IPS-NIHi11 (cell line): ENCODE measurements at regions not wholly inside any gene's neighbourhood (a gene's known extent, or its start where the extent isn't known, plus 50 kb on each side); places are given as distances from the start of the nearest gene placed in this dataset.
"Not testable (repeated sequence)": the region's sequence is repeated elsewhere in the genome, so short reads cannot be mapped to it uniquely, and the experiment has no call there.

Experiments used
- DNase-seq: peaks from one replicate; pipeline ENCODE4 v3.0.0; 2012; ENCODE audit warnings: mixed read lengths, low spot score

DNA sequence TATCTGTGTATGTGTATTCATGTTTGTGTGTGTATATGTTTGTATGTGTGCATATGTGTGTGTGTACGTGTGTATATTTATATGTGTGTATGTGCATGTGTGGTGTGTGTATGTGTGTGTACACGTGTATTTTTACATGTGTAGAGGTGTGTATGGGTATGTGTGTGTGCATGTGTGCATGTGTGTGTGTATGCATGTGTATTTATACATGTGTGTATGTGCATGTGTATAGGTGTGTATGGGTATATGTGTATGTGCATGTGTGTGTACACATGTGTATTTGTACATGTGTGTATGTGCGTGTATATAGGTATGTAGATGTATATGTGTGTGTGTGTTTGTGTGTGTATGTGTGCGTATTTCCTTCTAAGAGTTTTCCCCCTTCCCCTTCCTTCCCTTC lies 207.7 kb upstream of the ATP6AP2 start:
- no peak for DNase-seq

DNA sequence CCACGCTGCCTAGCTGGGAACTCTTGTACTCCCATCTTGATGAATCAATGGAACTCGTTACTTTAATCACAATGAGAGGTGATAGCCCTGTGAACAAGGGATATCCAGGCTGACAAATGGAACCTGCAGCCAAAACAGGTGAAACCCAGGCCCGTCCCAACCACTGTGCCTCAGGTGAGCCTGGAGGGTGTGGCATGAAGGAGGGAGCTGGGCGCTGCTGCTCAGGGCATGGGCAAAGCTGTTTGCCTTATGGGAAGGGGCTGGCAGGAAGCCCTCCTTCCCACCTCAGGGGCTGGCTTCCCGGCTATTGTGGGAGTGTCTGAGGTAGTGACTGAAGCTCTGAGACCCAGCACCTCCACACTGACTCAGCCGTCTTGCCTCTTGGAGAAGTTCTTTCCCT lies 209.4 kb upstream of the ATP6AP2 start:
- DNase-seq = no peak

DNA sequence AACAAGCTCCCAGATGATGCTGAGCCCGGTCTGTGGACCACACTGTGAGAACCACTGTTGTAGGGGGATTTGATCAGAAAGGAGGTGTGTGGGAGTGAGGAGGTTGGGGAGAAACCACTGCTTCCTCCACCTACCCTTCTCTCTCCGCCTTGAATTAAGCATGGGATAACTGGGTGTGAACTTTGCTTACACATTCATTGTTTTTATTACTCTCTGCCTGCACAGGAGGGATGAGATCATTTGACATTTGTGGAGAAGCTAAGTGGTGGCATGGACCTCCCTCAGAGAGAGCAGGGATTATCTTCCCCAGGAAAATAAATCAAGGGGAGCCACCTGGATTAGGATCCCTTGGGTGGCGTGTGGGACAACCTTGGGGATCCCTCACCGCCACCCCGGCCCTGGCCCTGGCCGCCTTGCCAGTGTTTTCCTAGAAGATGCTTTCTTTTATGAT lies 212.1 kb upstream of the ATP6AP2 start:
- no peak for DNase-seq

DNA sequence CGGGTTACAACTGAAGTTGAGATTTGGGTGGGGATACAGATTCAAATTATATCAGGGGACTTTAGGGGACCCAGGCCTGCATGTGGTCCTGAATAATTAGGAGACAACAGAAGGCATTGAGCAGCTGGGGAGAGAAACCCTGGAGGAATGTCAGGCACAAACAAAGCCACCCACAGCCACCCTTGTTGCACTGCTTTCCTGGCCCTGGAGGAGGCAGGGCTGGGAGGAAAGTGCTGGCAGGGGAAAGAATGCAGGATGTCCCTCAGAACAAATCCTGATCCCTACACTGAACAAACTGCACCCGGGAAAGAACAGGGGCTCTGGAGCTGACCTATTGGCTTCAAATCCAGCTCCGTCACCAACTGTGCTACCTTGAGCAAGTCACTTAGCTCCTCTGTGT lies 214.1 kb upstream of the ATP6AP2 start:
- peak; percentile 41 for DNase-seq

DNA sequence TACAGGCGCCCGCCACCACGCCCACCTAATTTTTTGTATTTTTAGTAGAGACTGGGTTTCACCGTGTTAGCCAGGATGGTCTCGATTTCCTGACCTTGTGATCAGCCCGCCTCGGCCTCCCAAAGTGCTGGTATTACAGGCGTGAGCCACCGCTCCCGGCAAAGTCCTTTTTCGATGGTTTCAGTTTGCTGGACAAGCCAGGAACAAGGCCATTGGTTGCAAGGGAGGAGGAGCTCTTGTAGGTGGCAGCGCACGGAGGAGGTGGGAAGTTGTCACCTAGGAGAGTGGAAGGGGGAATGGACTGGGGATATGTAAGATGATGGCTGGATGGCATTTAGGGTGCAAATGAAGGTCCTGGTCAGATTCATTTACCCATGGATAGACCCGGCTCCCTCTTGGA lies 218.5 kb upstream of the ATP6AP2 start:
- DNase-seq = not testable (repeated sequence)

DNA sequence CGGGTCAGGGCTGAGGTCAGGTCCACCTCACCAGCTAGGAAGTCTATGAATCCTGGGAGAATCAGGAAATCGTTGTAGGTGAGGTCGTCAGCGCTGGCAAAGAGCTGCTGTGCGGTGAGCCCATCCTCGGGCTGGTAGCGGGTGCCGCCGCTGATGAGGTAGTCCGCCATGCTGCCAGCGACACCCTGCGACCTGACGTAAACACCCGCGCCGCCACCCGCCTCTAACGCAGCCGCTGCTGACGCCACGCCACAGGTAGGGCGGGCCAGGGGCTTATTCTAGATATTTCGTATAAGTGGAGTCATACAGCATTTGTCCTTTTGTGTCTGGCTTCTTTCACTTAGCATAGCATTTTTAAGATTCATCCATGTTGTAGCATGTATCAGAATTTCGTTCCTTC lies 220.2 kb upstream of the ATP6AP2 start:
- DNase-seq = no peak

DNA sequence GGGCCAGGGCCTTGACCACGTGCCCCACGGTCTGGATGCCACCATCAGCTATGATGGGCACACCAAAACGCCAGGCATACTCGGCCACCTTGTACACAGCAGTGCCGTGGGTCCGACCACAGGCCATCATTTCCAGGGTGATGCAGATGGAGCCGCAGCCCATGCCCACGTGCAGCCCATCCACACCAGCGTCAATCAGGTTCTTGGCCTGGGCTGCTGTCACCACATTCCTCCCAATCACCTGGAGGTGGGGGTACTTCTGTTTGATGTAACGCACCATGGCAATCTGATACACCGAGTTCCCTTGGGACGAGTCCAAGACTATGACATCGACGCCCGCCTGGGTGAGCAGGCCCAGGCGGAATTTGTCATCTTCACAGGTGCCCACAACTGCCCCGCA lies 221.2 kb upstream of the ATP6AP2 start:
- no peak for DNase-seq

DNA sequence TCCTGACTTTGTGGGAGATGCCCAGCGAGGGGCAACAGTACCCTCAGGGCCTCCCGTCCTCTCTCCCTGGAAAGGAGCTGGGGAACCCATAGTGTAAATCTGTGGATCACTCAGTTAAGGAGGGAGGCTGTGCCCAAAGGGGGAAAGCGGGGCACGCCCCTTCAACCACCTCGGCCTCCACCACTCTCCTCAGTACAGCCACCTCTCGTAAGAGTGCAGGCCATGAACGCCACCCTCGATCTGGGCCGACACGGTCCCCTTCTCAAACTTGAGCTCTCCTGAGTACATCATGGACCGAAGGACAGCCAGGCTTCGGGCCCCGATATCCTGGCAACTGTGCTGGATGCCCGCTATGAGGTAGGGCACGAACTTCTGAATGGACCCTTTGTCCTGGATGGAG lies 221.8 kb upstream of the ATP6AP2 start:
- no peak for DNase-seq

DNA sequence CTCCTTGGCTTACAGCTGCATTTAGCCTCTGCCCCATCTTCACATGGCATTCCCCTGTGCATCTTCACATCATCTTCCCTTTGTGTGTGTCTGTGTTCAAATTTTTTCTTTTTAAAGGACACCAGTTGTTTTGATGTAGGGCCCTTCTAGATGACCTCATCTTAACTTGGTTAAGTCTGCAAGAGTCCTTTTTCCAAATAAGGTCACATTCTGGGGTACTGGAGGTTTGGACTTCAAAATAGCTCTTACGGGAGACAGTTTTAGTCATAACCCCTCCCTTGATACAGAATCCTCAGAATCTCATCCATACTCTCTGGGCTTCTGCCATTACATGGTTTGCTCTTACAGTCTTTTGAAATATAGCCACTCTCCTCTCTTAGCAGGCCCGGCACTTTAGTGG lies 231.5 kb upstream of the ATP6AP2 start:
- DNase-seq = no peak

DNA sequence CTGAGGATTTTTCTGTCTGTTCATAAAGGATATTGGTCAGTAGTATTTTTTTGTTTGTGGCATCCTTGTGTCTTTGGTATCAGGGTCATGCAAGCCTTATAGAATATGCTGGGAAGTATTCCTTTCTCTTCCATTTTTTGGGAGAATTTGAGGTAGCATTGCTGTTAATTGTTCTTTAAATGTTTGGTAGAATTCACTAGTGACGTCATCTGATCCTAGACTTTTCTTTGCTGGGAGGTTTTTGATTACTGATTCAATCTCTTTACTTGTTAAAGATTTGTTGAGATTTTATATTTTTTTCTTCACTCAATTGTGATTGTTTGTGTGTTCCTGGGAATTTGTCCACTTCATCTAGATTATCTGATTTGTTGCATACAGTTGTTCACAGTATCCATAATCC lies 234.4 kb upstream of the ATP6AP2 start:
- DNase-seq = no peak

DNA sequence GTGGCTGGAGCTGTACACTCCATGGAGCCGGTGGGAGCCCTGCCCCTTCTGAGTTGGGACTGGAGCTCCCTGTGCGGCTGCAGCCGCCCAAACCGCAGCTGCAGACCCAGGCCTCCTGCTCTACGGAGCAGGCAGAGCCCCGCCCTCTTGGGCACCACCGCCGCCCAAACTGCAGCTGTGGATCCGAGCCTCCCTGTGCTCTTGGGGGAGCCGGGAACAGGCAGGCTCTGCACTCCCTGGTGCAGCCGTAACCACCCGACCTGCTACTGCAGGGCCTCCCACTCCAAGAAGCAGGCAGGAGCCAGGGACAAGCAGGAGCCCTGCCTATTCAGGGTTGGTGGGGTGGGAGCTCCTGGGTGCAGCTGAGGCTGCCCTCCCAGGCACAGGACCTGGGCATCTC lies 237.5 kb upstream of the ATP6AP2 start:
- no peak for DNase-seq

DNA sequence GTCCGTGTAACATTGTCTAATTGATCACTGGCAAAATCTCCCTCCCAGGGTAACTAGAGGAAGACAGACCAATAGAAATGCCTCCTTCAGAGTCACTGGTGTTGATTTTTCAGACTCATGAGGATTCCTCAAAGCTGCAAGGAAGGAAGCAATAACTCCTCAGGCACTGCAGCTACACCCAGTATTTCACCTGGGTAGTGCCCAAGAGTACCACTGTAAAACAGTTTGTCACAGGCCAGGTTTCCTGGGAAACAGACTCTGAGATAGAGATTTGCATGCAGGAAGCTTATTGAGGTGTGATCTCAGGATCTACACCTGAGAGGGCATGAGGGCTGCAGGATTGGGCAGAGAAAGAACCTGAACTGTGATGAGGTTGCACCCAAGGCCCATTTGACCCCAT lies 240.7 kb upstream of the ATP6AP2 start:
- DNase-seq = no peak

DNA sequence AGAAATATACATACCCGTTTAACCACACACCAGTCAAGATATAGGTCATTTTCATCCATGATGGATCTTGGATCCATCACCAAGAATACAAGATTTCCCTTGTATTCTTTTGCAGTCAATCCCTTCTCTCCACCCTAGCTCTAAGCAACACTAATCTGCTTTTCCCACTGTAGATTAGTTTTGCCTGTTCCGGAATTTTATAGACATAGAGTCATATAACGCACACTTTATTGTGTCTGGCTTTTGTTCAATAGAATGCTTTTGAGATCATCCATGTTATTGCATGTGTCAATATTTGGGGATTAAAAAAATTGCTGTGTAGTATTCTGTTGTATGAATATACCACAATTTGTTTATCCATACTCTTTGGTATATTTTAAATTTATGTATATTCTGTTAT lies 235.6 kb upstream of the BCOR start:
- DNase-seq = no peak

DNA sequence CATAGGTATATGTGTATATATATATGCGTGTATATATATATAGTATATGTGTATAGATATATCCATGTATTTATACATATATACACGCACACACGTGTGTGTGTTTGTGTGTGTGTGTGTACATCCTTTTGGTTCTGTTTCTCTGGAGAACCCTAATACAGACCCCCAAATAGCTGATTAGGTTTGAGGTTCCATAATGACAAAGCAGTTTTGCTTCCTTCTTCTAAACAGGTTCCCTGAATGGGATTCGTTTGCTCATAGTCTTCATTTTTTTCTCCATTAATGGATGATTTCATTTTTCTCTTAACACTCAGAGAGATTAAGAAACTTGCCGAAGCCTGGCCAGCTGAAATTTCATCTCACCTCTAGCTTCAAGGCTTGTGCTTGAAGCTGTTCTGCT lies 234.0 kb upstream of the BCOR start:
- no peak for DNase-seq

DNA sequence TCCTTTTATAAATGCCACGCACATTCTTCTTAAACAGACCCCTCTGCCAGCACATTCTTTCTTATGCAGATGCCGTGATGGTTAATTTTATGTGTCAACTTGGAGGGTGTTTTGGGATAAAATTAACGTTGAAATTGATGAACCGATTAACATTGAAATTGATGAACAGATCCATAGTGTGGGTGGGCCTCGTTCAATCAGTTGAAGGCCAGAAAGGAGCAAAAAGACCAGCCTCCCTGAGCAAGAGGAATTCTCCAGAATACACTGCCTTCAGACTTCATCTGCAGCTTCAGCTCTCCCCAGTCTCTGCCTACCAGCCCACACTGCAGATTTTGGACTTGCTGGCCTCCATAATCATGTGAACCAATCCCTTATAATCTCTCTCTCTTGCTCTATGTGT lies 233.6 kb upstream of the BCOR start:
- DNase-seq = no peak

DNA sequence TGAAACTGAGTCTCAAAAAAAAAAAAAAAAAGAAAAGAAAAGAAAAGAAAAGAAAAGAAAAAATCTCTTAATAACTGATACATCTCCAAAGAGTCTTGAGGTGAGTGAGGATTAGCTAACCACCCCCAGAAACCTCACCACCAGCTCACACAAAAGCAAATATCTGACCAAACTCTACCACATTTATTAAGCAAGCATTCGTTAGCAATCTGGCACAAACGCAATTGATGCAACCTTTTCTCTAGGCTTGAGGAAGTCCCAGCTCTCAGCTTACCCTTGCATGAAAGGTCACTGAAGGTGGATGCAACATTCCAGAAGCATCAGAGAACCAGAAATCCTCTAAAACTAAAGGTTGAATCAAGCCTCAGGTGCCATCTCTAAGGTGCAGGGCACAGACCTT lies 231.9 kb upstream of the BCOR start:
- DNase-seq = no peak

DNA sequence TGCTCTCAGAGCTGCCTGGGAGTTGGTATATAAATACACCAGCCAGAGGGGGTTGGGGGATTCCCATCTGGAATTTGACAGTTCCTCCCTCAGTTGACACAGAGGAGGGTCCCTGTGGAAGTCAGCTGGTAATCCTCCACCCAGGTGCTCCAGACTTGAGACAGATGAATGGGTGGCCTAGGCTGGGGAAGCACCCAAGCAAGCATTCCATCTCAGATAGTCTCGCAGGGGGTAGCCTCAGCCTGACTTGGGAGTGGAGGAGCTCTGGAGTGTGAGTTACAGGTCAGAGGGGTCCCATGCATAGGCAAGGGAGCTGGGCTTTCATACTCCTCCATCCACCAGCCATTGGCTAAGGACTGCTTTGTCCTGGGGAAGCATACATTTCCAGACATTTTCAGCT lies 229.3 kb upstream of the BCOR start:
- no peak for DNase-seq

DNA sequence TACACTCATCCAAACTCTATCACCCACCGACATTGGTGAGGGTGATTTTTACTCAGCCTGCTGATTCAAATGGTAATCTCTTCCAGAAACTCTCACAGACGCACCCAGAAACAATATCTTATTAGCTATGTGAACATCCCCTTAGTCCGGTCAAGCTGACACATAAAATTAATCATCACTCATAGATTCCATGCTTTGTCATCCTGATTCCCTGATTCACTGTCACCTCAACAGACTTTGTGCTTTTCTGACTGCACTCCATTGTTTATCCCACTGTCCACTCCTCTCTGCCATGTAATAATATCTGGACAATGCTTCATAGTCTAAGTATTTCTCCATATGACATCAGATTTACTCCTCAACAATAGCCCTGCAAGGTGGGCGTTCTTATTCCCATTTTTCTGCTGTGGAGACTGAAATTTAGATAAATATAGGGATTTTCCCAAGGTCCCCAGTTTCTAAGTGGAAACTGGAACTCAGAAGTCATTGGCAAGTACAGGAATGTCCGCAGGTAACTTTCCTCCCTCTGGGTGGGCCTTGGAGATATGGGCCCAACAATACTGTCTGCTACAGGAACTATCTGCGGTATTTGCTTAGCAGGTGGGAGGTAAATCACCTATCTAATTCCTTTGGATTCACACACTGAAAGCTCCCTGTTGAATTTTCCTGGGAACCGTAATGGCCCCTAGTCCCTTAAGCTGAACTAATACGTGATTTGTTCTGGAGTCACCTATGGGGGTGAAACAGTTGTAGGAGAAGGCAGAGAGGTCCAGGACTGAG lies 228.6 kb upstream of the BCOR start:
- no peak for DNase-seq

DNA sequence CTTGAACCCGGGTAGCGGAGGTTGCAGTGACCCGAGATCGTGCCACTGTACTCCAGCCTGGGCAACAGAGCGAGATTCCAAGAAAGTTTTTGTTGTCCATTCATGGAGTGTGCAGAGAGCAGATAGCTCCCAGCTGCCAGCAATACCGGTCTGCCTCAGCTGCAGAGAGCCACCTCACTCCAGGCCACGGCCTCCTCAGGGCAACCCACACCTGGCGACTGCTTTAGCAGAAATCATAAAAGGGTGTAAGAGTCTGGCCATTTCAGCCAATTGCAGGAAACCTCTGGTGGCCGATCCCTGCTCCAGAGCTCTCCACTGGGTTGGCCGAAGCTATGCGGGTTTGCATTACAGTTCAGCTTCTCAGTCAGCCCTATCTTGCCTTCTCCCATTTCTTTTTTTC lies 227.4 kb upstream of the BCOR start:
- DNase-seq = no peak

DNA sequence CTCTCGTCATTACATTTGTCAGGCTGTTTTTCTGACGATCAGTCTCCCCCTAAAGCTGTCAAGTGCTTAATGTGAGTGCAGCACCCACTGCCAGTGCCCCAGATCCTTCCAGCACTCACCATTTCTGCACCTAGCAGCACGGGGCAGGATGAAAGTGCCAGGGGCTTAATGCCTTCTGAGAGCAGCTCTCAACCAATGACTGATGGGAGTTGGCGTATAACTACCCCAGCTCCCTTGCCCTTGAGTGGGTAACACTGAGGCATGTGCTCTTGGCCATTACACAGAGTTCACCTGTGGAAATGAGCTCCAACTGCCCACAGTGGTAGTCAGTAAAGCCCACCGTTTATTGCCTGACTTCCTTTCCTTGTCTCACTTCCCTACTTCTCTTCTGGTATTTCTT lies 226.2 kb upstream of the BCOR start:
- no peak for DNase-seq

DNA sequence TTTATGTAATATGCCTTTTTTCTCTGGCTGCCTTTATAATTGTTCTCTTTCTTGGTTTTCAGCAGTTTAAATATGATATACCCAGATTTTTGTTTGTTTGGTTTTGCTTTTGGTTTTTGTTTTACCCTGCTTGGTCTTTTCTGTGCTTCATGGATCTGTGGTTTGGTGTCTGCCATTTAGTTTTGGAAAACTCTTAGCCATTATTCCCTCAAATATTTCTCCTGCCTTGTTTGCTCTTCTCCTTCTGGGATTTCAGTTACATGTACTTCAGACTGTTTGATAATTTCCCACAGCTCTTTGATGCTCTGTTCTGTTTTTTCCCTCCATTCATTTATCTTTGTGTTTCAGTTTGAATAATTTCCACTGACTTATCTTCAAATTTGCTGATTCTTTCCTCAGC lies 223.1 kb upstream of the BCOR start:
- no peak for DNase-seq

DNA sequence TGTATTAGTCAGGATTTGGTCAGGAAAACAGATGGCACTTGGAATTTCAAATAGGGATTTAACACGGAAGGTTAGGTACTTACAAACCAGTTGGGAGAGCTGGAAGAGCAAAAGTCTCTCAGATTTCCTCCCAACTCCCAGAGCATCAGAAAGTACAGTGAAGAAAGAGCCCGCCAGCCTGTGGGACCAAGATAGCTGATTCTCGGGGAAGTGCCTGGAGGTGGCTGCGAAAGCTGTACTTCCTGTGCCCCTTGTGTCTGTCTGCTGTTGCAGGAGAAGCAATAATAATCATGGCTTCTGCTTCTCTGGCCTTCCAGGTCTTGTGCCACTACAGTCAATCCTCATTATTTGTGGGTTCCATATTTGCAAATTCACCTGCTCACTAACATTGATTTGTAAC lies 221.0 kb upstream of the BCOR start:
- no peak for DNase-seq

DNA sequence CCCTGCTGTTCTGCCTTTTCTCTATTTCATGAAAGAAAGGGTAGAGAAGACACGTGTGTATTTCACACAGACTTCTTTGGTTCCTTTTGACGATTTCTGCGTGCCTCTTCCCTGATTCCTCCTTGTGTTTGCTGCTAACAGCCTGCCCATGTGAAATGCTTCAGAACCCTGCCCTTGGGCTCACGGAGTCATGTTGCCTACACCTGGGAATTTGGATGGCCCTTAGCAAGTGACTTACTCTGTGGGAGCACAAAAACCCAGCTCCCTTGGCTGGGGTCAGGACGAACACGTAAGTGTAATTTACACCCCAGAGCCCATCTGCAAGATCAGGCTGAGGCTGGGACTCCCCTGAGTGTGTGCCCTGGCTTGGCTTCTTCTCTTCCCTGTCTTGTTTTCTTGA lies 220.3 kb upstream of the BCOR start:
- no peak for DNase-seq

DNA sequence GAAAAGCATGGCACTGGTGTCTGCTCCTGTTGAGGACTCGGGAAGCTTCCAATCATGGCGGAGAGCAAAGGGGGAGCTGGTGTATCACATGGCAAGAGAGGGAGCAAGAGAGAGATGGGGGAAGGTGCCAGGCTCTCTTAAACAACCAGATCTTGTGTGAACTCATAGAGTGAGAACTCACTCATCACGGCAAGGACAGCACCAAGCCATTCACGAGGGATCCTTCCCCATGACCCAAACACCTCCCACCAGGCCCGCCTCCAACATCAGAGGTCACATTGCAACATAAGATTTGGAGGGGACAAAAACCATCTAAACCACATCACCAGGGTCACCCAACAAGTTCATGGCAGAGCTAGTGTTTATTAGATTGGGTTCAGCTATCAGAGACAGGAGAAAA lies 218.7 kb upstream of the BCOR start:
- DNase-seq = no peak

DNA sequence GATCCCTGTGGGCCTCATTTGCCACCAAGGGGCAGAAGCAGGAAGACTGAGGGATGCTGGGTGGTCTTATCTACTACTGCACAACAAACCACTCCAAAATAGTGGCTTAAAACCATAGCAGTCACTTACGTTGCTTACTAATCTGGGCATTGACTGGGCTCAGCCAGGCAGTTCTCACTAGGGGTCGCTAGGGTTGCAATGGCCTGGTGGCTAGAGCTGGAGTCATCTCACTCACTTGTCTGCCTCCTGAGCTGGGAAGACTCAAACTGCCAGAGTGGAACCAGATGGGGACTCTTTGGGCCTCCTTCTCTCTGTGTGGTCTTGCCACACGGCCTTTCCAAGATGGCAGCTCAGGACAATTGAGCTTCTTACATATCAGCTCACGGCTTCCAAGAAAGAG lies 216.3 kb upstream of the BCOR start:
- DNase-seq = peak; percentile 22
